Peyer's patch (tissue), 4 donors: ENCODE measurements at regions not wholly inside any gene's neighbourhood (a gene's known extent, or its start where the extent isn't known, plus 50 kb on each side); places are given as distances from the start of the nearest gene placed in this dataset.

ENCODE experiments used
- DNase-seq, 3 donors: peaks; one replicate each; pipeline ENCODE4 v3.0.0-alpha.2; 2017 to 2019
- H3K27ac ChIP-seq, 4 donors: fragments of 200-600 bp; sonication (generic); one replicate each; pipeline ENCODE4 v1.5.1; 2016 to 2019
- H3K27me3 ChIP-seq, 2 donors: fragments of 200-600 bp; sonication (generic); one replicate each; pipeline ENCODE4 v1.5.1; 2019
- H3K36me3 ChIP-seq, 3 donors: fragments of 200-600 bp; sonication (generic); one replicate each; pipeline ENCODE4 v1.5.1; 2016 to 2019
- H3K4me1 ChIP-seq, 4 donors: fragments of 200-600 bp; sonication (generic); one replicate each; pipeline ENCODE4 v1.5.1; 2016 to 2019
- H3K4me3 ChIP-seq, 4 donors: fragments of 200-600 bp; sonication (generic); 1 replicate in 3 of 4; 2 replicates in 1 of 4; pipeline ENCODE4 v1.5.1; 2016 to 2019; ENCODE audit warnings: mild to moderate bottlenecking in 1 of 4
- H3K9me3 ChIP-seq, 4 donors: fragments of 200-600 bp; sonication (generic); one replicate each; pipeline ENCODE4 v1.5.1; 2016 to 2019; ENCODE audit warnings: mild to moderate bottlenecking in 1 of 4
- CTCF ChIP-seq, 6 experiments: fragments of 450-650 bp in 4 of 6; fragments of 200-600 bp in 2 of 6; sonication (generic) in 1 of 6; IDR thresholded peaks; one replicate each; pipeline ENCODE4 v1.5.1; 2017 to 2019; ENCODE audit warnings: antibody characterized with exemption in 6 of 6, mild to moderate bottlenecking in 3 of 6, moderate library complexity in 1 of 6
- POLR2A ChIP-seq, 2 donors: fragments of 450-650 bp; IDR thresholded peaks; one replicate each; pipeline ENCODE4 v1.5.1; 2017; ENCODE audit warnings: antibody characterized with exemption in 2 of 2, mild to moderate bottlenecking in 2 of 2, moderate library complexity in 2 of 2

- no peak for DNase-seq
- H3K27me3 ChIP-seq = no peaks in the 10 kb centered on the region
- TF ChIP-seq POLR2A (IDR thresholded peaks at IDR 0.05) (no peak), CTCF (IDR thresholded peaks at IDR 0.05) (no peak)
- no peaks in the 10 kb centered on the region for H3K36me3 ChIP-seq
- H3K4me3 ChIP-seq = no peak overlapping the region
- H3K27ac ChIP-seq = no peak overlapping the region
- no peaks in the 10 kb centered on the region for H3K4me1 ChIP-seq
- no peaks in the 10 kb centered on the region for H3K9me3 ChIP-seq
These were observed 123.6 kb upstream of the LRFN2 start for GRCh38 chr6:40710626-40711330.

- no peaks in the 10 kb centered on the region for H3K4me1 ChIP-seq
- no peaks in the 10 kb centered on the region for H3K36me3 ChIP-seq
- no peak overlapping the region for H3K27ac ChIP-seq
- H3K4me3 ChIP-seq = no peak overlapping the region
- no peaks in the 10 kb centered on the region for H3K27me3 ChIP-seq
- no peak for TF ChIP-seq CTCF (IDR thresholded peaks at IDR 0.05)
- TF ChIP-seq POLR2A (IDR thresholded peaks at IDR 0.05) = no peak
- DNase-seq = no peak
- no peaks in the 10 kb centered on the region for H3K9me3 ChIP-seq
These were observed 120.9 kb upstream of the LRFN2 start for GRCh38 chr6:40708049-40708448.

GRCh38 chr6:40706178-40706577 is 119.0 kb upstream of the LRFN2 start:
- Histone ChIP-seq H3K27ac (no peak overlapping the region), H3K4me1 (no peaks in the 10 kb centered on the region), H3K4me3 (no peak overlapping the region), H3K36me3 (no peaks in the 10 kb centered on the region), H3K27me3 (no peaks in the 10 kb centered on the region), H3K9me3 (no peaks in the 10 kb centered on the region)
- TF ChIP-seq POLR2A (IDR thresholded peaks at IDR 0.05) (no peak), CTCF (IDR thresholded peaks at IDR 0.05) (no peak)
- DNase-seq = no peak

GRCh38 chr6:40705354-40705753 is 118.2 kb upstream of the LRFN2 start:
- Histone ChIP-seq H3K36me3 (no peaks in the 10 kb centered on the region), H3K27me3 (no peaks in the 10 kb centered on the region), H3K4me1 (no peaks in the 10 kb centered on the region), H3K27ac (no peak overlapping the region), H3K4me3 (no peak overlapping the region), H3K9me3 (no peaks in the 10 kb centered on the region)
- no peak for DNase-seq
- TF ChIP-seq CTCF (IDR thresholded peaks at IDR 0.05) = no peak
- no peak for TF ChIP-seq POLR2A (IDR thresholded peaks at IDR 0.05)

- no peak overlapping the region for H3K27ac ChIP-seq
- H3K4me1 ChIP-seq = no peaks in the 10 kb centered on the region
- DNase-seq = no peak
- H3K9me3 ChIP-seq = no peaks in the 10 kb centered on the region
- no peak for TF ChIP-seq CTCF (IDR thresholded peaks at IDR 0.05)
- H3K4me3 ChIP-seq = no peak overlapping the region
- H3K36me3 ChIP-seq = no peaks in the 10 kb centered on the region
- no peaks in the 10 kb centered on the region for H3K27me3 ChIP-seq
These were observed 114.3 kb upstream of the LRFN2 start for GRCh38 chr6:40701352-40702007.
